Transverse colon (tissue), 4 donors: ENCODE measurements at regions not wholly inside any gene's neighbourhood (a gene's known extent, or its start where the extent isn't known, plus 50 kb on each side); places are given as distances from the start of the nearest gene placed in this dataset.

Experiments
- DNase-seq: peaks from one replicate; pipeline ENCODE4 v3.0.0-alpha.2; 2019
- H3K27ac ChIP-seq, 4 donors: fragments of 200-600 bp; sonication (generic); 2 replicates each; pipeline ENCODE4 v1.5.1; 2016 to 2018; ENCODE audit warnings: inconsistent platforms in 4 of 4
- H3K27me3 ChIP-seq: fragments of 200-600 bp; sonication (generic); 2 replicates; pipeline ENCODE4 v1.5.1; 2017; ENCODE audit warnings: inconsistent platforms
- H3K36me3 ChIP-seq, 4 donors: fragments of 200-600 bp; sonication (generic); 2 replicates each; pipeline ENCODE4 v1.5.1; 2017 to 2019; ENCODE audit warnings: inconsistent platforms in 4 of 4
- H3K4me1 ChIP-seq, 4 donors: fragments of 200-600 bp; sonication (generic); 2 replicates each; pipeline ENCODE4 v1.5.1; 2017 to 2020; ENCODE audit warnings: inconsistent platforms in 4 of 4
- H3K4me3 ChIP-seq, 4 donors: fragments of 200-600 bp; sonication (generic); 1 replicate in 1 of 4; 2 replicates in 3 of 4; pipeline versions ENCODE4 v1.5.1 to v1.6.1; 2017 to 2019; ENCODE audit warnings: inconsistent platforms in 4 of 4
- H3K9me3 ChIP-seq, 2 donors: fragments of 200-600 bp; sonication (generic); 2 replicates each; pipeline ENCODE4 v1.5.1; 2017 to 2019; ENCODE audit warnings: inconsistent platforms in 2 of 2
- EP300 ChIP-seq: sonication (generic); formaldehyde crosslinking; IDR thresholded peaks from one replicate; pipeline ENCODE4 v1.6.1; 2017; ENCODE audit warnings: antibody characterized with exemption, low read depth
- POLR2A ChIP-seq: fragments of 450-650 bp; IDR thresholded peaks from one replicate; pipeline ENCODE4 v1.6.1; 2016; ENCODE audit warnings: antibody characterized with exemption, mild to moderate bottlenecking, moderate library complexity
- POLR2AphosphoS5 ChIP-seq, 3 donors: sonication (generic); formaldehyde crosslinking; IDR thresholded peaks; one replicate each; pipeline ENCODE4 v1.6.1; 2016; ENCODE audit warnings: antibody characterized with exemption in 3 of 3
- WGBS, 2 donors: methylation state at CpG; one replicate each; pipeline ENCODE4 v1.1.5; 2018; ENCODE audit warnings: low coverage in 1 of 2; 5-methylcytosine and 5-hydroxymethylcytosine counted together
- in situ Hi-C, 4 donors: fragments of 200-750 bp; cut with MboI; loops; one replicate each; pipeline versions ENCODE4 v1.15.0 to v1.15.1; 2017; ENCODE audit warnings: low sequenced_read_pairs in 3 of 4, low pct_ligation_motif_present in 1 of 4, low pct_unique_long_range_greater_than_20kb in 1 of 4
- intact Hi-C: fragments of 100-400 bp; cut with DNase I; formaldehyde crosslinking; loops from one replicate; pipeline ENCODE4 v1.15.1; 2023; ENCODE audit warnings: low total_unique reads
- TF ChIP-seq, protein P1 (sequence below), 5 experiments: fragments of 200-600 bp in 3 of 5; fragments of 450-650 bp in 2 of 5; sonication (generic) in 3 of 5; IDR thresholded peaks; 1 replicate in 2 of 5; 2 replicates in 3 of 5; pipeline ENCODE4 v1.5.1; 2016 to 2017; ENCODE audit warnings: antibody characterized with exemption in 5 of 5, inconsistent platforms in 3 of 5, mild to moderate bottlenecking in 2 of 5, moderate library complexity in 1 of 5

DNA sequence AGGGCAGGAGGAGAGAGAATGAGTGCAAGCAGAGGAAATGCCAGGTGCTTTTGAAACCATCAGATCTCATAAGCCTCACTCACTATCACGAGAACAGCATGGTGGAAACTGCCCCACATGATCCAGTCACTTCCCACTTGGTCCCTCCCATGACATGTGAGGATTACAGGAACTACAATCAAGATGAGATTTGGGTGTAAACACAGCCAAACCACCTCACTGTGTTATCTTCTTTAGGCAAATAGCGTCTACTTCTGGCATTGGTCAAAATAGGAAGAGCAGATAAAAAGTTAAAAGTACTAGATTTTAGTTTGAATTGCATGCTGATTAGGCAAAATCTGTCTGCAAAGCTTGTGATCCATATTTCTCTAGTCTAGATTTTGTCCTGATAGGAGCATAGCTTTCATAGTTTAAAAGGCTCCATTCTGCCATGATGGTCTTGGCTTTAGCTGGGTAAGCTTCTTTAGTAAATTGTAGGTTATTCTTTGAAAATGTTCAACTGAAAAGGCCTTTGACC is 267.5 kb downstream of the NKX6-1 start:
- TF ChIP-seq POLR2A (no peak), EP300 (no peak), POLR2AphosphoS5 (IDR thresholded peaks at IDR 0.05) (no peak)
- TF ChIP-seq, protein P1, sequence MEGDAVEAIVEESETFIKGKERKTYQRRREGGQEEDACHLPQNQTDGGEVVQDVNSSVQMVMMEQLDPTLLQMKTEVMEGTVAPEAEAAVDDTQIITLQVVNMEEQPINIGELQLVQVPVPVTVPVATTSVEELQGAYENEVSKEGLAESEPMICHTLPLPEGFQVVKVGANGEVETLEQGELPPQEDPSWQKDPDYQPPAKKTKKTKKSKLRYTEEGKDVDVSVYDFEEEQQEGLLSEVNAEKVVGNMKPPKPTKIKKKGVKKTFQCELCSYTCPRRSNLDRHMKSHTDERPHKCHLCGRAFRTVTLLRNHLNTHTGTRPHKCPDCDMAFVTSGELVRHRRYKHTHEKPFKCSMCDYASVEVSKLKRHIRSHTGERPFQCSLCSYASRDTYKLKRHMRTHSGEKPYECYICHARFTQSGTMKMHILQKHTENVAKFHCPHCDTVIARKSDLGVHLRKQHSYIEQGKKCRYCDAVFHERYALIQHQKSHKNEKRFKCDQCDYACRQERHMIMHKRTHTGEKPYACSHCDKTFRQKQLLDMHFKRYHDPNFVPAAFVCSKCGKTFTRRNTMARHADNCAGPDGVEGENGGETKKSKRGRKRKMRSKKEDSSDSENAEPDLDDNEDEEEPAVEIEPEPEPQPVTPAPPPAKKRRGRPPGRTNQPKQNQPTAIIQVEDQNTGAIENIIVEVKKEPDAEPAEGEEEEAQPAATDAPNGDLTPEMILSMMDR (IDR thresholded peaks at IDR 0.05) = no peak
- intact Hi-C loops (no loop called here), in situ Hi-C loops (no loop called here)
- Histone ChIP-seq H3K27ac (no peak overlapping the region), H3K9me3 (no peaks in the 10 kb centered on the region), H3K4me3 (no peak overlapping the region), H3K27me3 (no peaks in the 10 kb centered on the region), H3K36me3 (no peaks in the 10 kb centered on the region), H3K4me1 (no peaks in the 10 kb centered on the region)
- DNase-seq = no peak
- WGBS, 2 donors = 60 to 73% methylated on average over 2 of the region's 2 CpGs

DNA sequence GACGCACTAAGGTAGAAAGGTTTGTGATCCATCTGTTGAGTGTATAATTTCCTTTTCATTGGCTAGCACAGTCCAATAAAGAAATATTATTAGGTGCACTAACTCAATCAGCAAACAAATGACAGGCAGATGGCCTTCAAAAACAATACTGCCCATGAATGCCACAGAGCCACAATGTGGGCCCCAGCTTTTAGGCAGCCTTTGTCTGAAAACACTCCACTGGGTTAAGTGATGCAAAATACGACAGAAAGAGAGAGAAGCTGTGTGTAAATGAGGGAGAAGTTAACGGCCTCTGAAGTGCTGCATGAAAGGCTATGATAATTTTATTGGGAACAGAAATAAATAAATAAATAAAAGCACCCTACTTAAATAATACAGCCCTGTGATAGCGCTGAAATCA is 274.6 kb downstream of the NKX6-1 start:
- no peaks in the 10 kb centered on the region for H3K9me3 ChIP-seq
- H3K27me3 ChIP-seq = no peaks in the 10 kb centered on the region
- WGBS, 2 donors = 42 to 57% methylated on average over 4 of the region's 4 CpGs
- in situ Hi-C loops = no loop called here
- H3K27ac ChIP-seq = no peak overlapping the region
- no peak overlapping the region for H3K4me3 ChIP-seq
- intact Hi-C loops = no loop called here
- DNase-seq = no peak
- no peaks in the 10 kb centered on the region for H3K36me3 ChIP-seq
- no peak for TF ChIP-seq POLR2AphosphoS5 (IDR thresholded peaks at IDR 0.05)
- TF ChIP-seq POLR2A = no peak
- TF ChIP-seq EP300 = no peak
- TF ChIP-seq, protein P1 (IDR thresholded peaks at IDR 0.05) = no peak
- no peaks in the 10 kb centered on the region for H3K4me1 ChIP-seq

DNA sequence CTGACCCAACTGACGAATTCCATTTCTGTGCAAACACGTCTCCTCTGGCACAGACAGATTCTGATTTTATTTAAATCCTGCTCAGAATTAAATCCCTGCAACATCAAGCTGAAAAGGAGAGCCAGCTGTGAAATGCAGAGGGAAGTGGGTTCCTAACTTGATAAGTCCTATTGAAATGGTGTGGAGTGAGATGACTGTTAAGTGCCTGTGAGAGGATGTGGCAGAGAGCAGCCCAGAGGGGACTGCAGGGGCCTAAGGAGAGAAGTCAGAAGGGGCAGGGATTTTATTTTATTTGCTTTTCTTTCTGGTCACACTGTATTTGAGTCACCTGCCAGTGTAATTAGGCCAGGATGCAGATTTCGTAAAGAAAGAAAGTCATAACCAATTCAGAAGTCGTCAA is 277.4 kb downstream of the NKX6-1 start:
- intact Hi-C loops (no loop called here), in situ Hi-C loops (no loop called here)
- DNase-seq = no peak
- Histone ChIP-seq H3K9me3 (no peaks in the 10 kb centered on the region), H3K4me3 (no peak overlapping the region), H3K27me3 (no peaks in the 10 kb centered on the region), H3K36me3 (no peaks in the 10 kb centered on the region), H3K4me1 (no peaks in the 10 kb centered on the region), H3K27ac (no peak overlapping the region)
- 69 to 70% methylated on average over 2 to 4 of the region's 4 CpGs for WGBS, 2 donors
- TF ChIP-seq POLR2A (no peak), POLR2AphosphoS5 (IDR thresholded peaks at IDR 0.05) (no peak), EP300 (no peak)
- TF ChIP-seq, protein P1 (IDR thresholded peaks at IDR 0.05) = no peak

DNA sequence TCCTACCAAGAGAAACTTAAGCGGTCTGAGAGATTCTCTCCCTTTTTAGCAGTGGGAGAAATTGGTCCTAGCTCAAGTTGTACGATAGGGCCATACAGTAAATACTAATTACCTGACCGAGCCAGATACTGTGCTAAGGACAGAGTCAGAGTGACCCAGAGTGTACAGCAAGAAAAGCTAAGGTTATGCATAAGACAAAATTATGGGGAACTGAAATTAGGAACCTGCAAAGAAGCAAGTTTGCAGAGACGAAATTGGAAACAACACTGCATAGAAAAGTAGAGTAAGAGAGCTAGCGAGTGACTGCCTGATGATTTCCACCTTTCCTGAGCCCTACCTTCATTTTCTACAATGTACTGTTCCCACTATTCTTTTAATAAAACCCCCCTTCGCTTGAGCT is 278.1 kb downstream of the NKX6-1 start:
- 75 to 86% methylated on average over 5 to 6 of the region's 6 CpGs for WGBS, 2 donors
- DNase-seq = no peak
- intact Hi-C loops = no loop called here
- in situ Hi-C loops = no loop called here
- Histone ChIP-seq H3K4me1 (no peaks in the 10 kb centered on the region), H3K4me3 (no peak overlapping the region), H3K27ac (no peak overlapping the region), H3K36me3 (no peaks in the 10 kb centered on the region), H3K27me3 (no peaks in the 10 kb centered on the region), H3K9me3 (no peaks in the 10 kb centered on the region)
- TF ChIP-seq, protein P1 (IDR thresholded peaks at IDR 0.05) = no peak
- TF ChIP-seq EP300 (no peak), POLR2A (no peak), POLR2AphosphoS5 (IDR thresholded peaks at IDR 0.05) (no peak)
